IMR-90 (cell line): ENCODE measurements at regions not wholly inside any gene's neighbourhood (a gene's known extent, or its start where the extent isn't known, plus 50 kb on each side); places are given as distances from the start of the nearest gene placed in this dataset.

ENCODE experiments used
- ATAC-seq: fragments of 200-7000 bp; cut with Tn5 transposase; 2 replicates; pipeline ENCODE4 v1.9.1; 2020; ENCODE audit warnings: low read depth, mild to moderate bottlenecking, moderate library complexity
- BruUV-seq: library from RNA; stranded (reverse); fragments of 400-500 nt; replicated peaks from 2 replicates; lab custom pipeline; 2021; lab: Mats Ljungman, UMichigan
- CTCF ChIA-PET: fragments of 300-600 bp; formaldehyde crosslinking; extraction: SDS; loops from one replicate; lab custom pipeline; 2021; ENCODE audit warnings: antibody characterized with exemption; lab: Yijun Ruan, JAX
- POLR2A ChIA-PET: fragments of 300-600 bp; sonication (Branson Sonifier 250); formaldehyde crosslinking; loops from one replicate; lab custom pipeline; 2022; ENCODE audit warnings: antibody characterized with exemption; ENCODE audit not compliant: unreplicated experiment; lab: Charles Lee
- DNase-seq: peaks from one replicate; pipeline ENCODE4 v3.0.0; 2013
- H2AFZ ChIP-seq: replicated peaks from 2 replicates; pipeline ENCODE3; 2013; ENCODE audit warnings: low read length, mild to moderate bottlenecking; ENCODE audit not compliant: poor library complexity
- H2AK5ac ChIP-seq: 2 replicates; pipeline ENCODE4 v1.6.1; 2013; ENCODE audit warnings: low read depth, low read length, inconsistent platforms
- H2AK9ac ChIP-seq: replicated peaks from 2 replicates; pipeline ENCODE3; 2013; ENCODE audit warnings: mild to moderate bottlenecking, low read depth, low read length, moderate library complexity; ENCODE audit not compliant: poor library complexity
- H2BK120ac ChIP-seq: 2 replicates; pipeline ENCODE4 v1.6.1; 2013; ENCODE audit warnings: low read depth, low read length, inconsistent platforms
- H2BK15ac ChIP-seq: 3 replicates; pipeline ENCODE4 v1.6.1; 2013; ENCODE audit warnings: low read depth, low read length, inconsistent platforms
- H2BK20ac ChIP-seq: 2 replicates; pipeline ENCODE4 v1.6.1; 2013; ENCODE audit warnings: low read depth, mild to moderate bottlenecking, inconsistent platforms, low read length, moderate library complexity
- H2BK5ac ChIP-seq: 2 replicates; pipeline ENCODE4 v1.6.1; 2013; ENCODE audit warnings: mild to moderate bottlenecking, low read depth, low read length, inconsistent platforms; ENCODE audit not compliant: poor library complexity, severe bottlenecking
- H3K14ac ChIP-seq: replicated peaks from 2 replicates; pipeline ENCODE4 v1.6.1; 2013; ENCODE audit warnings: low read depth, low read length, inconsistent platforms
- H3K18ac ChIP-seq: 2 replicates; pipeline ENCODE4 v1.6.1; 2013; ENCODE audit warnings: low read depth, low read length, control low read depth
- H3K23ac ChIP-seq: 2 replicates; pipeline ENCODE4 v1.6.1; 2013; ENCODE audit warnings: low read depth, low read length, inconsistent platforms
- H3K27ac ChIP-seq: 2 replicates; pipeline ENCODE4 v1.5.1; 2013; ENCODE audit warnings: mild to moderate bottlenecking, control low read depth, low read length; ENCODE audit not compliant: insufficient read depth
- H3K27me3 ChIP-seq: 2 replicates; pipeline ENCODE4 v1.6.1; 2013; ENCODE audit warnings: low read length; ENCODE audit not compliant: control insufficient read depth, insufficient read depth
- H3K36me3 ChIP-seq: 2 replicates; pipeline ENCODE4 v1.6.1; 2013; ENCODE audit warnings: low read length, mixed read lengths; ENCODE audit not compliant: control insufficient read depth, insufficient read depth
- H3K4ac ChIP-seq: 2 replicates; pipeline ENCODE4 v1.6.1; 2013; ENCODE audit warnings: low read depth, low read length, inconsistent platforms
- H3K4me1 ChIP-seq: 2 replicates; pipeline ENCODE4 v1.6.1; 2013; ENCODE audit warnings: low read length, mixed read lengths; ENCODE audit not compliant: control insufficient read depth, insufficient read depth
- H3K4me2 ChIP-seq: 2 replicates; pipeline ENCODE4 v1.6.1; 2013; ENCODE audit warnings: low read depth, mild to moderate bottlenecking, control low read depth, low read length, moderate library complexity
- H3K4me3 ChIP-seq: 2 replicates; pipeline ENCODE4 v1.5.1; 2013; ENCODE audit warnings: low read depth, mild to moderate bottlenecking, control low read depth, low read length, moderate library complexity; ENCODE audit not compliant: insufficient read depth
- H3K56ac ChIP-seq: 2 replicates; pipeline ENCODE4 v1.6.1; 2013; ENCODE audit warnings: low read length, inconsistent platforms; ENCODE audit not compliant: insufficient read depth; ENCODE audit errors: extremely low read depth
- H3K79me1 ChIP-seq, 2 experiments: 2 replicates each; pipeline ENCODE4 v1.6.1; 2013; ENCODE audit warnings: low read length in 2 of 2, inconsistent platforms in 1 of 2, low read depth in 1 of 2
- H3K9ac ChIP-seq: 2 replicates; pipeline ENCODE4 v1.6.1; 2013; ENCODE audit warnings: low read depth, low read length, control low read depth
- H3K9me1 ChIP-seq: 2 replicates; pipeline ENCODE4 v1.6.1; 2013; ENCODE audit warnings: low read length, inconsistent platforms; ENCODE audit not compliant: insufficient read depth
- H3K9me3 ChIP-seq: 2 replicates; pipeline ENCODE4 v1.6.1; 2013; ENCODE audit warnings: low read length; ENCODE audit not compliant: control insufficient read depth, insufficient read depth
- H4K20me1 ChIP-seq: 2 replicates; pipeline ENCODE4 v1.6.1; 2013; ENCODE audit warnings: low read length, inconsistent platforms; ENCODE audit not compliant: insufficient read depth
- H4K5ac ChIP-seq: 2 replicates; pipeline ENCODE4 v1.6.1; 2013; ENCODE audit warnings: mild to moderate bottlenecking, low read depth, low read length, control low read depth
- H4K8ac ChIP-seq, 2 experiments: 2 replicates each; pipeline ENCODE4 v1.6.1; 2013; ENCODE audit warnings: low read depth in 2 of 2, low read length in 2 of 2, control low read depth in 1 of 2, inconsistent platforms in 1 of 2
- H4K91ac ChIP-seq: 2 replicates; pipeline ENCODE4 v1.6.1; 2013; ENCODE audit warnings: low read depth, low read length, inconsistent platforms; ENCODE audit not compliant: insufficient read depth
- CTCF ChIP-seq: conservative IDR thresholded peaks from 2 replicates; pipeline ENCODE4 v1.5.1; 2012; ENCODE audit warnings: mild to moderate bottlenecking, low read depth, low read length, improper control_type of control experiment
- NFE2L2 ChIP-seq: fragments of 150-350 bp; IDR thresholded peaks from 2 replicates; pipeline ENCODE4 v1.6.1; 2016; ENCODE audit warnings: low read depth, mild to moderate bottlenecking, low read length
- RAD21 ChIP-seq: IDR thresholded peaks from 2 replicates; pipeline ENCODE4 v1.6.1; 2012; ENCODE audit warnings: low read length, improper control_type of control experiment
- WGBS, 2 experiments: methylation state at CpG; one replicate each; pipeline versions ENCODE4 v1.1.5 to v1.1.7; 2013; ENCODE audit warnings: missing lambda C conversion rate in 2 of 2; ENCODE audit not compliant: insufficient read length in 1 of 2; ENCODE audit errors: extremely low coverage in 2 of 2; 5-methylcytosine and 5-hydroxymethylcytosine counted together
- dilution Hi-C: fragments of 300-500 bp; cut with HindIII; formaldehyde crosslinking; loops from one replicate; pipeline ENCODE4 v1.14.3; 2018; ENCODE audit warnings: low sequenced_read_pairs; ENCODE audit not compliant: unreplicated experiment
- in situ Hi-C: fragments of 300-500 bp; cut with MboI; formaldehyde crosslinking; loops from 3 replicates; pipeline ENCODE4 v1.14.3; 2019; ENCODE audit warnings: low sequenced_read_pairs, inconsistent platforms, mixed read lengths
- intact Hi-C: fragments of 100-400 bp; cut with micrococcal nuclease; formaldehyde crosslinking; loops from 2 replicates; pipeline ENCODE4 v1.10.0; 2022

- Histone ChIP-seq H3K4me2 (no peak overlapping the region), H2BK15ac (no peak overlapping the region), H4K91ac (no peak overlapping the region), H2AFZ (no peak overlapping the region), H3K4ac (no peak overlapping the region), H3K56ac (no peak overlapping the region), H2AK5ac (no peak overlapping the region), H4K20me1 (no peaks in the 10 kb centered on the region), H2AK9ac (no peak overlapping the region), H3K4me3 (no peak overlapping the region), H3K14ac (no peak overlapping the region), H2BK20ac (no peak overlapping the region), H3K79me1 (no peaks in the 10 kb centered on the region), H3K18ac (no peak overlapping the region), H2BK5ac (no peak overlapping the region), H3K27me3 (no peaks in the 10 kb centered on the region), H3K27ac (no peak overlapping the region), H3K9me3 (no peaks in the 10 kb centered on the region), H3K36me3 (no peaks in the 10 kb centered on the region), H4K8ac (no peak overlapping the region), H3K23ac (no peak overlapping the region), H3K9ac (no peak overlapping the region), H3K9me1 (no peaks in the 10 kb centered on the region), H2BK120ac (no peak overlapping the region), H4K5ac (no peak overlapping the region), H3K4me1 (no peaks in the 10 kb centered on the region)
- DNase-seq (peak; percentile 0), ATAC-seq (no peak)
- WGBS, 2 experiments, result no CpG with 5 or more reads among the region's 7 CpGs
- in situ Hi-C loops (no loop called here), dilution Hi-C loops (no loop called here), intact Hi-C loops (no loop called here)
- CTCF ChIA-PET, result interaction anchor here (0.8 kb wide), 1 partner anchor 11 kb away, joined by 3 read pairs; no protein-coding TSS in a partner anchor
- no peak for TF ChIP-seq NFE2L2
- peak; percentile 18; the same call in 1 of the 2 replicates for TF ChIP-seq CTCF
- 0 out of 2 replicates have a peak, but pooled peaks have one; percentile 13 for TF ChIP-seq RAD21
- POLR2A ChIA-PET, result no interaction called here
- no TSS peak for BruUV-seq
Measured at GRCh38 chr5:20231040-20231439, 243.0 kb upstream of the CDH18 start.
